ENCODE measurements at regions not wholly inside any gene's neighbourhood (a gene's known extent, or its start where the extent isn't known, plus 50 kb on each side); places are given as distances from the start of the nearest gene placed in this dataset.

GRCh38 chr5:148716716-148717115 lies 62.4 kb upstream of the HTR4 start:
- TF ChIP-seq CTCF (IDR thresholded peaks at IDR 0.05) (no peak), POLR2A (IDR thresholded peaks at IDR 0.05) (no peak)

All from stomach (tissue), 4 donors.